Transverse colon (tissue), 4 donors: ENCODE measurements at regions not wholly inside any gene's neighbourhood (a gene's known extent, or its start where the extent isn't known, plus 50 kb on each side); places are given as distances from the start of the nearest gene placed in this dataset.

Experiments used
- CTCF ChIP-seq, 5 experiments: fragments of 200-600 bp in 3 of 5; fragments of 450-650 bp in 2 of 5; sonication (generic) in 3 of 5; IDR thresholded peaks; 1 replicate in 2 of 5; 2 replicates in 3 of 5; pipeline ENCODE4 v1.5.1; 2016 to 2017; ENCODE audit warnings: antibody characterized with exemption in 5 of 5, inconsistent platforms in 3 of 5, mild to moderate bottlenecking in 2 of 5, moderate library complexity in 1 of 5
- EP300 ChIP-seq: sonication (generic); formaldehyde crosslinking; IDR thresholded peaks from one replicate; pipeline ENCODE4 v1.6.1; 2017; ENCODE audit warnings: antibody characterized with exemption, low read depth
- POLR2A ChIP-seq: fragments of 450-650 bp; IDR thresholded peaks from one replicate; pipeline ENCODE4 v1.6.1; 2016; ENCODE audit warnings: antibody characterized with exemption, mild to moderate bottlenecking, moderate library complexity
- POLR2AphosphoS5 ChIP-seq, 3 donors: sonication (generic); formaldehyde crosslinking; IDR thresholded peaks; one replicate each; pipeline ENCODE4 v1.6.1; 2016; ENCODE audit warnings: antibody characterized with exemption in 3 of 3

GRCh38 chr7:110246118-110246517 is 844.8 kb upstream of the LRRN3 start:
- no peak for TF ChIP-seq CTCF (IDR thresholded peaks at IDR 0.05)
- no peak for TF ChIP-seq POLR2AphosphoS5 (IDR thresholded peaks at IDR 0.05)
- TF ChIP-seq POLR2A: no peak
- no peak for TF ChIP-seq EP300
